Fibroblast of lung (primary cell): ENCODE measurements at regions not wholly inside any gene's neighbourhood (a gene's known extent, or its start where the extent isn't known, plus 50 kb on each side); places are given as distances from the start of the nearest gene placed in this dataset.

Experiments
- DNase-seq, 2 donors: peaks; one replicate each; pipeline versions ENCODE4 v3.0.0 to v3.0.0-alpha.2; 2010; ENCODE audit warnings: low read depth in 2 of 2
- H2AFZ ChIP-seq: 2 replicates; pipeline ENCODE4 v1.5.1; 2012; ENCODE audit warnings: low read length, control low read depth, inconsistent platforms
- H3K27ac ChIP-seq: 2 replicates; pipeline ENCODE4 v1.5.1; 2011; ENCODE audit warnings: low read length, control low read depth; ENCODE audit not compliant: insufficient read depth
- H3K27me3 ChIP-seq: 2 replicates; pipeline ENCODE4 v1.5.1; 2011; ENCODE audit warnings: mild to moderate bottlenecking, low read length; ENCODE audit not compliant: control insufficient read depth, insufficient read depth
- H3K36me3 ChIP-seq: 2 replicates; pipeline ENCODE4 v1.5.1; 2011; ENCODE audit warnings: low read length; ENCODE audit not compliant: control insufficient read depth, insufficient read depth
- H3K4me1 ChIP-seq: 2 replicates; pipeline ENCODE4 v1.5.1; 2011; ENCODE audit warnings: low read length; ENCODE audit not compliant: control insufficient read depth, insufficient read depth; ENCODE audit errors: extremely low read depth
- H3K4me2 ChIP-seq: 2 replicates; pipeline ENCODE4 v1.5.1; 2011; ENCODE audit warnings: low read length, control low read depth; ENCODE audit not compliant: insufficient read depth; ENCODE audit errors: extremely low read depth
- H3K4me3 ChIP-seq, 4 experiments: fragments of 200-600 bp in 1 of 4; sonication (generic) in 1 of 4; replicated peaks in 1 of 4; 2 replicates each; pipeline ENCODE4 v1.5.1; 2011 to 2016; ENCODE audit warnings: low read length in 4 of 4, low read depth in 3 of 4, mild to moderate bottlenecking in 3 of 4, control low read depth in 2 of 4, inconsistent platforms in 1 of 4, mixed read lengths in 1 of 4; ENCODE audit not compliant: insufficient read depth in 1 of 4; ENCODE audit errors: control extremely low read depth in 1 of 4
- H3K79me2 ChIP-seq: 2 replicates; pipeline ENCODE4 v1.5.1; 2012; ENCODE audit warnings: mild to moderate bottlenecking, low read length, inconsistent platforms; ENCODE audit not compliant: control insufficient read depth, insufficient read depth
- H3K9ac ChIP-seq: 2 replicates; pipeline ENCODE4 v1.5.1; 2011; ENCODE audit warnings: mild to moderate bottlenecking, low read length, control low read depth; ENCODE audit not compliant: insufficient read depth
- H3K9me3 ChIP-seq: 2 replicates; pipeline ENCODE4 v1.5.1; 2012; ENCODE audit warnings: low read depth, low read length; ENCODE audit not compliant: control insufficient read depth, insufficient read depth
- H4K20me1 ChIP-seq: 2 replicates; pipeline ENCODE4 v1.5.1; 2011; ENCODE audit warnings: low read length; ENCODE audit not compliant: control insufficient read depth, insufficient read depth; ENCODE audit errors: extremely low read depth
- EZH2 ChIP-seq: IDR thresholded peaks from 2 replicates; pipeline ENCODE4 v1.5.1; 2012; ENCODE audit warnings: low read length, control low read depth, mild to moderate bottlenecking; ENCODE audit errors: missing control alignments
- TF ChIP-seq, protein P1 (sequence below), 2 donors: IDR thresholded peaks in 1 of 2; conservative IDR thresholded peaks in 1 of 2; 1 replicate in 1 of 2; 2 replicates in 1 of 2; pipeline ENCODE4 v1.5.1; 2011 to 2012; ENCODE audit warnings: low read length in 2 of 2, control low read depth in 1 of 2, inconsistent platforms in 1 of 2, low read depth in 1 of 2, mild to moderate bottlenecking in 1 of 2

DNA sequence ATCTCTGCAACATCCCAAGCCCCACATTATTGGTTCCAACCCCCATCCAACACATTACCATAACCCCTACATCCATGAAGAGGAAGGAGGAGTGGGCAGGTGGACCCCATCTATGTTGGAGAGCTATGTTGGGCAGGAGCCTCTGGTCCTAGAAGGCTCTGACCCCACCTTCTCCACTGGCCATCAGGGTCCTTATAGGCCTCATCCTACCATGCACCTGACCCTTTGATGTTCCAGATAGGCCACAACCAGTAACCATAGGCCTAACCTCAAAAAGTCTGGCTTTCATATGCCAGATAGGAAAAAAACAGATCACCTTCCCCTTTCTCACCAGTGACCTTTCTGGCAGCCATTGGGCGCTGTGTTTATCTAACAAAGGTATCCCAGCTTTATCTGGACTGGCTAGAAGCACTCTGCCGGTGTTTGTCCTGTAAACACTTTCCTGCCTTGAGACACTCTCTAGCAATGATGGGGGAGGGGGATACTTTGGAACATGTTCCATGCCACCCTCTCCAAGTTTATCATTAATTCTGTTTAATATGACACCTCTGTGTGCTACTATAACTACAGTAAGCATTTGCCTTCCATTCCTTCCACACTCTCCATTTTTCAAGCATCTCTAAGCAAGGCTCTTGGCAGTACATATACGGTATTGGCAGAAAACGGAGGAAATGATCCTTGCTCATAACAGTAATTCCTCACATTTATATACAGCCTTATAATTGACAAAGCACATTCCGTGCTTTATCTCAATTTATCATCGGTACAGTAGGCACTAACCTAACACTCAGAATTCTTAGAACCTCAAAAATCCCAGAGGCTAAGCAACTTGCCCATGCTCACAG lies 377.1 kb downstream of the VPS13C start:
- H3K9me3 ChIP-seq, result no peaks in the 10 kb centered on the region
- H3K36me3 ChIP-seq, result no peaks in the 10 kb centered on the region
- H3K27ac ChIP-seq, result no peak overlapping the region
- H4K20me1 ChIP-seq, result no peaks in the 10 kb centered on the region
- DNase-seq, result no peak
- no peaks in the 10 kb centered on the region for H3K4me1 ChIP-seq
- TF ChIP-seq, protein P1, sequence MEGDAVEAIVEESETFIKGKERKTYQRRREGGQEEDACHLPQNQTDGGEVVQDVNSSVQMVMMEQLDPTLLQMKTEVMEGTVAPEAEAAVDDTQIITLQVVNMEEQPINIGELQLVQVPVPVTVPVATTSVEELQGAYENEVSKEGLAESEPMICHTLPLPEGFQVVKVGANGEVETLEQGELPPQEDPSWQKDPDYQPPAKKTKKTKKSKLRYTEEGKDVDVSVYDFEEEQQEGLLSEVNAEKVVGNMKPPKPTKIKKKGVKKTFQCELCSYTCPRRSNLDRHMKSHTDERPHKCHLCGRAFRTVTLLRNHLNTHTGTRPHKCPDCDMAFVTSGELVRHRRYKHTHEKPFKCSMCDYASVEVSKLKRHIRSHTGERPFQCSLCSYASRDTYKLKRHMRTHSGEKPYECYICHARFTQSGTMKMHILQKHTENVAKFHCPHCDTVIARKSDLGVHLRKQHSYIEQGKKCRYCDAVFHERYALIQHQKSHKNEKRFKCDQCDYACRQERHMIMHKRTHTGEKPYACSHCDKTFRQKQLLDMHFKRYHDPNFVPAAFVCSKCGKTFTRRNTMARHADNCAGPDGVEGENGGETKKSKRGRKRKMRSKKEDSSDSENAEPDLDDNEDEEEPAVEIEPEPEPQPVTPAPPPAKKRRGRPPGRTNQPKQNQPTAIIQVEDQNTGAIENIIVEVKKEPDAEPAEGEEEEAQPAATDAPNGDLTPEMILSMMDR (conservative IDR thresholded peaks at IDR 0.05 in 1 of 2, IDR thresholded peaks at IDR 0.05 in 1 of 2; ENCODE audit: low read depth in 1 of 2, low read length in 2 of 2), result no peak
- no peak for TF ChIP-seq EZH2
- H3K9ac ChIP-seq, result no peak overlapping the region
- H3K4me3 ChIP-seq, result no peak overlapping the region
- no peak overlapping the region for H3K4me2 ChIP-seq
- no peaks in the 10 kb centered on the region for H3K27me3 ChIP-seq
- no peak overlapping the region for H2AFZ ChIP-seq
- H3K79me2 ChIP-seq, result no peaks in the 10 kb centered on the region

DNA sequence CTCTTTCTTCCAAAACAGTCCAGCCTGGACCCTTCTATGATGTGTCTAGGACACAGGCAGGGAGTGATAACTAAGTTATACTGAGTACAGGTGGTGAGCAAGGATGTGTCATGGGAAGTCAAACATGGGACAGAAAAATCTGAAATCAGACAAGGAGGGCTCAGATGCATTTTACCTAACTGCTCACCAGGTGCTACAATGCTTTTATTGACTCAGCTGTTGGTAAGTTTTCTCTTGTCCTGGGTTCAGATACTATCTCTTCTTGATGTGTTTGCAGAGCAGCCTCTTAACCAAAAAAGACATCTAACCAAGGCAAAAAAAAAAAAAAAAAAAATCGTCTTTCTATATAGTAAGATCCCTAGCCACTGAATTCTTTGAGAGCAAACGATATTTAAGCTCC lies 378.6 kb downstream of the VPS13C start:
- Histone ChIP-seq H3K4me1 (no peaks in the 10 kb centered on the region), H4K20me1 (no peaks in the 10 kb centered on the region), H3K36me3 (no peaks in the 10 kb centered on the region), H3K79me2 (no peaks in the 10 kb centered on the region), H3K9me3 (no peaks in the 10 kb centered on the region), H3K4me3 (no peak overlapping the region), H2AFZ (no peak overlapping the region), H3K4me2 (no peak overlapping the region), H3K9ac (no peak overlapping the region), H3K27me3 (no peaks in the 10 kb centered on the region), H3K27ac (no peak overlapping the region)
- TF ChIP-seq EZH2, result no peak
- TF ChIP-seq, protein P1 (conservative IDR thresholded peaks at IDR 0.05 in 1 of 2, IDR thresholded peaks at IDR 0.05 in 1 of 2; ENCODE audit: low read depth in 1 of 2, low read length in 2 of 2), result no peak
- DNase-seq, result no peak

DNA sequence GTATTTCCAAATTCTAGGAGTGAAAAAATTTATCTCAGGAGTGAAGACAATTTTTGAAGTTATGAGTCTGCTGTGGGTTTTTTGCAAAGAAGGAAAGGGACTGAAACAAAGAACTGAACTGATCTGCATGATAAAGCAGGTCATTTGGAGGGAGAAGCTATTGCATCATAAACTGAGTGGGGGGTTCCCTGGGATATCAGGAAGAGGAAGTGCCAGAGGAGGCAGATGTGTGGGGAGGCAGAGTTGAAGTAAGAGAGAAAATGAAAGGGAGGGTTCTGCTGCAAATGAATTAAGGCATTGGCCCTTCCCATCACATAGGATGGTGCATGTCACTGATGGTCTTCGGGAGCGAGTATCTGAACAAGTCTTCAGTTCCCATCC lies 379.2 kb downstream of the VPS13C start:
- no peak overlapping the region for H3K27ac ChIP-seq
- H3K9me3 ChIP-seq, result no peaks in the 10 kb centered on the region
- no peak overlapping the region for H3K4me3 ChIP-seq
- no peak for DNase-seq
- no peaks in the 10 kb centered on the region for H3K79me2 ChIP-seq
- H3K36me3 ChIP-seq, result no peaks in the 10 kb centered on the region
- H3K4me2 ChIP-seq, result no peak overlapping the region
- no peak overlapping the region for H3K9ac ChIP-seq
- no peaks in the 10 kb centered on the region for H3K27me3 ChIP-seq
- H2AFZ ChIP-seq, result no peak overlapping the region
- no peaks in the 10 kb centered on the region for H3K4me1 ChIP-seq
- TF ChIP-seq, protein P1 (conservative IDR thresholded peaks at IDR 0.05 in 1 of 2, IDR thresholded peaks at IDR 0.05 in 1 of 2; ENCODE audit: low read depth in 1 of 2, low read length in 2 of 2), result no peak
- TF ChIP-seq EZH2, result no peak
- H4K20me1 ChIP-seq, result no peaks in the 10 kb centered on the region
